ENCODE measurements at regions not wholly inside any gene's neighbourhood (a gene's known extent, or its start where the extent isn't known, plus 50 kb on each side); places are given as distances from the start of the nearest gene placed in this dataset.

- in situ Hi-C loops (cut with HindIII; ENCODE audit: low sequenced_read_pairs), result no loop called here
- H3K4me3 ChIP-seq (ENCODE audit: low read depth, low read length), result no peak overlapping the region
- TF ChIP-seq CTCF (IDR thresholded peaks at IDR 0.05; ENCODE audit: low read depth, low read length), result no peak
- no peak for DNase-seq (ENCODE audit: low read depth, low spot score)
These were observed 328.5 kb upstream of the RUNX1 start for GRCh38 chr21:35377505-35378090.

- TF ChIP-seq CTCF (IDR thresholded peaks at IDR 0.05; ENCODE audit: low read depth, low read length), result no peak
- H3K4me3 ChIP-seq (ENCODE audit: low read depth, low read length), result no peak overlapping the region
- no peak for DNase-seq (ENCODE audit: low read depth, low spot score)
- in situ Hi-C loops (cut with HindIII; ENCODE audit: low sequenced_read_pairs), result no loop called here
These were observed 327.5 kb upstream of the RUNX1 start for GRCh38 chr21:35376406-35377135.

GRCh38 chr21:35375115-35375514 lies 326.0 kb upstream of the RUNX1 start:
- DNase-seq (ENCODE audit: low read depth, low spot score), result peak; percentile 42
- H3K4me3 ChIP-seq (ENCODE audit: low read depth, low read length), result no peak overlapping the region
- no peak for TF ChIP-seq CTCF (IDR thresholded peaks at IDR 0.05; ENCODE audit: low read depth, low read length)
- in situ Hi-C loops (cut with HindIII; ENCODE audit: low sequenced_read_pairs), result no loop called here

GRCh38 chr21:35373998-35374397 lies 324.9 kb upstream of the RUNX1 start:
- no peak for DNase-seq (ENCODE audit: low read depth, low spot score)
- in situ Hi-C loops (cut with HindIII; ENCODE audit: low sequenced_read_pairs), result no loop called here
- no peak for TF ChIP-seq CTCF (IDR thresholded peaks at IDR 0.05; ENCODE audit: low read depth, low read length)
- H3K4me3 ChIP-seq (ENCODE audit: low read depth, low read length), result no peak overlapping the region

DNA sequence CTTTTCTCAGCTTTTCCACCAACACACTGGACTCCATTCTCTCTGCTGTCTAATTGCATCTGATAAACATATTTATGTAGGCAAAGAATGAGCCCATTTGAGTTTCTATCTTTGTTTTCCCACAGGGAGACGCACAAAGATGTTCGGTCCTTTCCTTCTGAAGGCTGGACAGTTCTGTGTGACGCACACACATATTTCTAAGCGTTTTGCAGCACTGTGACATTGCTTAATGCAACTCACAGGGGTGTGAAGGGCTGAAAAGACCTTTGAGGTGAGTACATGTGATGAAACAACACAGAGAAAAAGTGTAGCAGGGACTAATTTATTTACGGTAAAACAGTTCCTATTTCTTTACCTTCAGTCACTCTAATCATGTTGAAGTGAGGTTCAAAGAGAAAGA lies 323.1 kb upstream of the RUNX1 start:
- no peak for DNase-seq (ENCODE audit: low read depth, low spot score)
- no peak for TF ChIP-seq CTCF (IDR thresholded peaks at IDR 0.05; ENCODE audit: low read depth, low read length)
- in situ Hi-C loops (cut with HindIII; ENCODE audit: low sequenced_read_pairs), result no loop called here

DNA sequence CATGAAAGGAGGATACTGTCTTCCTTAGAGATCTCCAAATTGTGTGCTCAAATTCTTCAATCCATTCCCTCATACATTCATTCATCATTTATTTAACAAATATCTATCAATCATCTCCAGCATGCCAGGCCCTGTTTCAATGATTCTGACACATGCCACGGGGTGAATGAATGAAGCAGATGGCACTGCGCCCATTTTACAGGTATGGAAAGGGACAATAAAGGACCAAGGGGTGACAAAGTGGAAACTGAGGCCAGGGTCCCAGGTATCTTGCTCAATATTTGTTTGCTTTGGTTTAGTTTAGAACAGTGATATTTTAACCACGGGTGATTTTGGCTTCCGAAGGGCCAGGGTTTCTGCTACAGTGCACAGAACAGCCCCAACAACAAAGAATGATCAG lies 321.6 kb upstream of the RUNX1 start:
- DNase-seq (ENCODE audit: low read depth, low spot score), result no peak
- H3K4me3 ChIP-seq (ENCODE audit: low read depth, low read length), result no peak overlapping the region
- in situ Hi-C loops (cut with HindIII; ENCODE audit: low sequenced_read_pairs), result no loop called here
- no peak for TF ChIP-seq CTCF (IDR thresholded peaks at IDR 0.05; ENCODE audit: low read depth, low read length)

More for the DNA sequence above, 323.1 kb upstream of the RUNX1 start:
- H3K4me3 ChIP-seq (ENCODE audit: low read depth, low read length), result no peak overlapping the region
